Spleen (tissue), 11 donors: ENCODE measurements at regions not wholly inside any gene's neighbourhood (a gene's known extent, or its start where the extent isn't known, plus 50 kb on each side); places are given as distances from the start of the nearest gene placed in this dataset.
"Not testable (repeated sequence)": the region's sequence is repeated elsewhere in the genome, so short reads cannot be mapped to it uniquely, and the experiment has no call there.

Experiments
- DNase-seq: peaks from one replicate; pipeline ENCODE4 v3.0.0-alpha.2; 2020
- H3K27ac ChIP-seq, 8 donors: fragments of 200-600 bp; sonication (generic) in 7 of 8; 1 replicate in 4 of 8; 2 replicates in 4 of 8; pipeline versions ENCODE4 v1.5.0 to v1.8.0; 2016 to 2021; ENCODE audit warnings: inconsistent platforms in 4 of 8, mild to moderate bottlenecking in 4 of 8, moderate library complexity in 1 of 8
- H3K27me3 ChIP-seq, 7 donors: fragments of 200-600 bp; sonication (generic) in 6 of 7; replicated peaks in 1 of 7; 1 replicate in 4 of 7; 2 replicates in 3 of 7; pipeline versions ENCODE4 v1.5.0 to v1.8.0; 2016 to 2021; ENCODE audit warnings: inconsistent platforms in 3 of 7, mild to moderate bottlenecking in 1 of 7
- H3K36me3 ChIP-seq, 6 donors: fragments of 200-600 bp; sonication (generic) in 5 of 6; 1 replicate in 4 of 6; 2 replicates in 2 of 6; pipeline versions ENCODE4 v1.5.0 to v1.8.0; 2016 to 2021; ENCODE audit warnings: inconsistent platforms in 2 of 6
- H3K4me1 ChIP-seq, 6 donors: fragments of 200-600 bp; sonication (generic) in 5 of 6; 1 replicate in 3 of 6; 2 replicates in 3 of 6; pipeline versions ENCODE4 v1.5.0 to v1.8.0; 2016 to 2021; ENCODE audit warnings: inconsistent platforms in 3 of 6
- H3K4me3 ChIP-seq, 8 donors: fragments of 200-600 bp; sonication (generic) in 7 of 8; 1 replicate in 4 of 8; 2 replicates in 4 of 8; pipeline versions ENCODE4 v1.5.0 to v1.8.0; 2016 to 2021; ENCODE audit warnings: inconsistent platforms in 4 of 8, mild to moderate bottlenecking in 4 of 8, moderate library complexity in 2 of 8
- H3K9me3 ChIP-seq, 8 donors: fragments of 200-600 bp; sonication (generic) in 7 of 8; 1 replicate in 4 of 8; 2 replicates in 4 of 8; pipeline versions ENCODE4 v1.5.0 to v1.8.0; 2016 to 2021; ENCODE audit warnings: inconsistent platforms in 4 of 8
- CTCF ChIP-seq, 11 experiments: fragments of 200-600 bp in 7 of 11; fragments of 450-650 bp in 4 of 11; sonication (generic) in 4 of 11; IDR thresholded peaks in 8 of 11; conservative IDR thresholded peaks in 3 of 11; 1 replicate in 7 of 11; 2 replicates in 4 of 11; pipeline versions ENCODE4 v1.4.0 to v1.8.0; 2016 to 2021; ENCODE audit warnings: antibody characterized with exemption in 11 of 11, inconsistent platforms in 4 of 11, mild to moderate bottlenecking in 1 of 11
- POLR2A ChIP-seq, 3 donors: fragments of 450-650 bp; IDR thresholded peaks; one replicate each; pipeline ENCODE4 v1.5.1; 2017; ENCODE audit warnings: antibody characterized with exemption in 3 of 3, mild to moderate bottlenecking in 1 of 3
- POLR2AphosphoS5 ChIP-seq, 3 donors: sonication (generic); formaldehyde crosslinking; IDR thresholded peaks; one replicate each; pipeline ENCODE4 v1.5.1; 2017; ENCODE audit warnings: antibody characterized with exemption in 3 of 3
- WGBS, 5 donors: extraction: QIAGEN DNeasy Blood & Tissue Kit in 3 of 5; methylation state at CpG; one replicate each; pipeline versions ENCODE4 v1.1.5 to v1.1.7; 2013 to 2018; 5-methylcytosine and 5-hydroxymethylcytosine counted together
- intact Hi-C: fragments of 100-400 bp; cut with DNase I; formaldehyde crosslinking; loops from one replicate; pipeline ENCODE4 v1.15.0; 2023; ENCODE audit warnings: low total_unique reads
- donor health status: healthy with polysubstance abuse.
- donor health status: DM: no; HTN: no; CAD: no; lungs with moderate emphysema.
- donor health status: DM: no; HTN: no; CAD: no.
- donor health status: Bipolar disorder and iron deficiency.
- donor health status: healthy.
- donor health status: DM: no; HTN: no; CAD: no.
- donor health status: DM: yes; HTN: yes; CAD: no.

- Histone ChIP-seq H3K36me3 (no peaks in the 10 kb centered on the region), H3K4me3 (no peak overlapping the region), H3K27me3 (no peaks in the 10 kb centered on the region), H3K27ac (no peak overlapping the region), H3K9me3 (no peaks in the 10 kb centered on the region), H3K4me1 (no peaks in the 10 kb centered on the region)
- TF ChIP-seq POLR2A (IDR thresholded peaks at IDR 0.05) (no peak), POLR2AphosphoS5 (IDR thresholded peaks at IDR 0.05) (no peak), CTCF (IDR thresholded peaks at IDR 0.05 in 8 of 11, conservative IDR thresholded peaks at IDR 0.05 in 3 of 11) (no peak)
- DNase-seq = no peak
- intact Hi-C loops = no loop called here
- 78 to 90% (median 87%) methylated on average over 4 of the region's 4 CpGs for WGBS, 5 donors
These were observed 631.0 kb downstream of the IRS1 start for GRCh38 chr2:226168496-226169160.

GRCh38 chr2:226164512-226164911 is 635.1 kb downstream of the IRS1 start:
- 60 to 79% (median 72%) methylated on average over 1 of the region's 1 CpG for WGBS, 5 donors
- H3K36me3 ChIP-seq = no peaks in the 10 kb centered on the region
- H3K9me3 ChIP-seq = no peaks in the 10 kb centered on the region
- no peak overlapping the region for H3K27ac ChIP-seq
- DNase-seq = no peak
- no peaks in the 10 kb centered on the region for H3K27me3 ChIP-seq
- no peaks in the 10 kb centered on the region for H3K4me1 ChIP-seq
- H3K4me3 ChIP-seq = no peak overlapping the region
- no peak for TF ChIP-seq POLR2AphosphoS5 (IDR thresholded peaks at IDR 0.05)
- TF ChIP-seq POLR2A (IDR thresholded peaks at IDR 0.05) = no peak
- TF ChIP-seq CTCF (IDR thresholded peaks at IDR 0.05 in 8 of 11, conservative IDR thresholded peaks at IDR 0.05 in 3 of 11) = no peak
- intact Hi-C loops = no loop called here

GRCh38 chr2:226160617-226161016 is 639.0 kb downstream of the IRS1 start:
- intact Hi-C loops, H3K36me3 ChIP-seq, DNase-seq, H3K4me1 ChIP-seq, H3K9me3 ChIP-seq, H3K27me3 ChIP-seq, H3K4me3 ChIP-seq, H3K27ac ChIP-seq: not testable (repeated sequence)
- WGBS, 5 donors = 87 to 95% (median 88%) methylated on average over 4 of the region's 4 CpGs

- H3K27ac ChIP-seq = no peak overlapping the region
- no peaks in the 10 kb centered on the region for H3K9me3 ChIP-seq
- intact Hi-C loops = no loop called here
- H3K27me3 ChIP-seq = no peaks in the 10 kb centered on the region
- H3K4me1 ChIP-seq = no peaks in the 10 kb centered on the region
- no peak for DNase-seq
- 37 to 48% (median 42%) methylated on average over 4 of the region's 4 CpGs for WGBS, 5 donors
- H3K36me3 ChIP-seq = no peaks in the 10 kb centered on the region
- H3K4me3 ChIP-seq = no peak overlapping the region
- no peak for TF ChIP-seq POLR2A (IDR thresholded peaks at IDR 0.05)
- TF ChIP-seq CTCF (IDR thresholded peaks at IDR 0.05 in 8 of 11, conservative IDR thresholded peaks at IDR 0.05 in 3 of 11) = no peak
- no peak for TF ChIP-seq POLR2AphosphoS5 (IDR thresholded peaks at IDR 0.05)
These were observed 639.6 kb downstream of the IRS1 start for GRCh38 chr2:226159875-226160479.
